Stimulated activated CD4-positive, alpha-beta T cell treated with anti-CD3 and anti-CD28 coated beads, Interleukin-15, amount 100 ng/mL, for 24 hours (primary cell): ENCODE measurements at regions not wholly inside any gene's neighbourhood (a gene's known extent, or its start where the extent isn't known, plus 50 kb on each side); places are given as distances from the start of the nearest gene placed in this dataset.

Experiments
- DNase-seq: peaks from one replicate; pipeline ENCODE4 v3.0.0-alpha.2; 2020

GRCh38 chr17:70230850-70231640 lies 61.7 kb downstream of the KCNJ2 start:
- DNase-seq, result no peak

DNA sequence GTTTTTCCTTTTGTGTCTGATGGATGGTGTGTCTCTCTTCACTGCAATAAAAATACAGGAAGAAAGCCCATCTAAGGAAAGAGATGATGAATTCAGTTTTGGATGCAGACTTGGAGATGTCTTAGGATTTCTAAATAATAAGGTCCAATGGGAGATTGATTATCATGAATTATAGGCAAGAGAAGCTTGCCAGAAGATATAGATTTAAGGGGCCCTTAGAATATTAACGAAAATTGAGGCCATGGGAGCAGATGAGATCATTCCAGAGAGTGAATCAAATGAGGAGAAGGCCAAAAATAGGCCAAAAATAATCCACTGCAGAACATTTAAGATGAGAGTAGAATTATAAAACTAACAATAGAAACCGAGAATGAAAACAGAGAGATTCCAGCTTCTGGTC lies 63.1 kb downstream of the KCNJ2 start:
- no peak for DNase-seq

DNA sequence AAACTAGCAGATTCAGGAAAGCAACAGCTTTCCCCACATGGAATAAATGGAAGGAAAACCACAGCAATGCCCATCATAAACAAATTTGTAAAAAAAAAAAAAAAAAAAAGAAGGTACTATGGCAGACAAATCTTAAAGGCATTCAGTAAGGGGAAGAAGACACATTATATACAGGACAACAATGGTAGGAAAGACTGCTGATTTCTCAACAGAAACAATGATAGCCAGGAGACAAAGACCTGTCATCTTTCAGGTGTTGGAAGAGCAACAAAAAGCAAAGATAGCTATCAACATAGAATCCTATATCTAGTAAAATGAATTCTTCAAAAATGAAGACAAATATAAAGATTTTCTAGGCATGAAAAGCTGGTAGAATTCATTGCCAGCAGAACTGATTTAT lies 65.9 kb downstream of the KCNJ2 start:
- no peak for DNase-seq

DNA sequence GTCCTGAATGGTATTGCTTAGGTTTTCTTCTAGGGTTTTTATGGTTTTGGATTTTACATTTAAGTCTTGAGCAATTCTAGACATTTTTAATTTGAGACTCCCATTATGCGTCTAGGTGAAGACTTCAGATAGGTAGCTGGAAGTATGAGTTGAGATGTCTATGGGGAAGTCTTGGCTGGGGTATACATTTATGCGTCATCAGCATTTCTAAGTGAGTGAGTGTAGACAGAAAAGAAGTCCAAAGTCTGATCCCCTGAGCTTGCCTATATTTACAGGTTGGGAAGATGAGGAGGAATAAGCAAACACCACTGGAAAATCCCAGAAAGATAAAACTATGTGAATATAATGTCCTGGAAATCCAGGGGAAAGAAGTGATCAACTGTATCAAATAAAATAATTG lies 68.9 kb downstream of the KCNJ2 start:
- no peak for DNase-seq

- DNase-seq, result no peak
Observed at GRCh38 chr17:70238646-70239045, 69.3 kb downstream of the KCNJ2 start.

GRCh38 chr17:70239391-70239826 lies 70.1 kb downstream of the KCNJ2 start:
- no peak for DNase-seq

DNA sequence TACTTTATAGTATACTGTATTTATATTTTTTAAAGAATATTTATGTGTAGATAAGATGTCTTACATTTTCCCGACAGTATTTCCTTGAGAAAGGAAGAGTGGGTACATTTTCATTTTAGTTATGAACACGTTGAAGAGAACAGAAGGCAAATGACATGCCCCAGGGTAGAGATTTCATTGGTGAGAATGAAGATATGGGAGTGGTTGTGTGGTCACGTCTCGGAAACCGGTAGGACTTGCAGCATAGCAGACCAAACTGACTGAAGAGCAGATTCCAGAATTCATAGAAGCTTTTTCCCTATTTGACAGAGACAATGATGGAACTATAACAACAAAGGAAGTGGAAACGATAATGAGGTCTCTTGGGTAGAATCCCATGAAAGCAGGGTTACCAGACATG lies 71.7 kb downstream of the KCNJ2 start:
- no peak for DNase-seq

- DNase-seq, result no peak
Observed at GRCh38 chr17:70242781-70243437, 73.6 kb downstream of the KCNJ2 start.

DNA sequence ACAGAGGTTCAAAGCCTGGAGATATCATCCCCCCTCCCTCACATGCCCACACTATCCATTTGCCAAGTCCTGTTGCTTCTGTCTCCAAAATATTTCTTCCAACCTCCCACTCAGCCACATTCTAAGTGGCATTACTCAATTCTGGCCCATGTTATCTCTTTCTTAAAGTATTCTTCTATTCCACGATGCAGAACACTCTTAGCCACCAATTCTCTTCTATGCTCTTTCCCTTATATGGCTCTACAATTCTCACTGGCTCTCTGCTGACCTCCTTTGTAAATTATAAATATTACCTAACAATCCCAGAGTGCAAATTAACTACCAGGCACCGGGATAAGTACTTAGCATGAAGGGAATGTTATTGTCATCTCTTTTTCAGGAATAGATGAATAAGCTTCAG lies 82.4 kb downstream of the KCNJ2 start:
- DNase-seq, result no peak

GRCh38 chr17:70254735-70255460 lies 85.6 kb downstream of the KCNJ2 start:
- DNase-seq, result no peak

DNA sequence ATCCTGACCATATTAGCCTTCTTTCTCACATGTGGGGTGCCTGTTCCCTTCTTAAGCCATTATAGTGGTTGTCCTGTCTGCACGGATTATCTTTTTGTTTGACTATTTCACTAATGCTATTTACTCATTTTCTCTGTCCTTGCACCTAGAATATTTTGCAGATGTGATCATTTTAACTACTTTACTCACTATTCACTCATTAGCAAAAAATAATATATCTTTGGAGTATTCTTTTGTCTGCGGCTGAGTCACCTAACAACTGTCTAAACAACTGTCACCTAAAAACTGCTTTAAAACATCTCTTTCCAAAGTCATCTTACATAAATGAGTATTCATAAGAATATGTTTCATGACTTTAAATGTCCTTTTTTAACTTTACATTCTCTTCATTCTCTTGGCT lies 87.4 kb downstream of the KCNJ2 start:
- no peak for DNase-seq

GRCh38 chr17:70258465-70258864 lies 89.1 kb downstream of the KCNJ2 start:
- DNase-seq, result no peak

- no peak for DNase-seq
Observed at GRCh38 chr17:70259400-70259799, 90.1 kb downstream of the KCNJ2 start.

DNA sequence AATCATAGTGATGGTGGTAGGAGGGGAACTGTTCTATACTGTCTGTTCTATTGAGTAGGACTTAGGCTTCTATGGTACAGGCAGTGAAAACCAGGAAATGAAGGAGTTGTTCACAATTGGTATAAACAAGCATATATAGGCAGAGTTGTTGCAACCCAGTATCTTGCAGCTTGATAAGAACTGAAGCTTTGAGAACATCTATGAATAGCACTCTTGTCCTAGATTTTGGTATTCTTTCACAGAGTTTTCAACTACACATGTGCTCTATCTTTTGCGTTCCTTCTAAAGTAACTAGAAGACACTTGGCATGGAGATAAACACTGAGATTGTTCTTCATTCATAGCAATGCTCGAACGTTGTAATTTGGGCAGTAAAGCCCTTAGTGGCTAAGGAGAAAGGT lies 91.8 kb downstream of the KCNJ2 start:
- no peak for DNase-seq

GRCh38 chr17:70265471-70265870 lies 96.1 kb downstream of the KCNJ2 start:
- no peak for DNase-seq

DNA sequence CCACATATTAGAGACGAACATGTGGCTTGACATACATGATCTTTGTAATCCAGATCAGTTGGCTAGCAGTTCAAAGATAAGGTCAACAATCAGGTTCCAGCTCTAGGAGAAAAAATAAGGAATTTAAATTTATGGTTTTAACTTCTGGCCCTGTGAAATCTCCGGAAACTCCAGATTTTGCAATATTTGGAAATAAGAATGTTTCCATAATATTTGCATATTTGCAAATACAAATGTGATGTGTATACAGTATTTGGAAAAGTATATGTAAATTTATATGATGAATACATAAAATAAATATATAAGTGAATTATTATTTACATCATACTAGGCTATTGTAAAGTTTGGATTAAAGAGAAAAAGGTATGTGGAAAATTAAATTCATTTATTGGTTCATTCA lies 97.1 kb downstream of the KCNJ2 start:
- no peak for DNase-seq

GRCh38 chr17:70268383-70268782 lies 99.1 kb downstream of the KCNJ2 start:
- no peak for DNase-seq

DNA sequence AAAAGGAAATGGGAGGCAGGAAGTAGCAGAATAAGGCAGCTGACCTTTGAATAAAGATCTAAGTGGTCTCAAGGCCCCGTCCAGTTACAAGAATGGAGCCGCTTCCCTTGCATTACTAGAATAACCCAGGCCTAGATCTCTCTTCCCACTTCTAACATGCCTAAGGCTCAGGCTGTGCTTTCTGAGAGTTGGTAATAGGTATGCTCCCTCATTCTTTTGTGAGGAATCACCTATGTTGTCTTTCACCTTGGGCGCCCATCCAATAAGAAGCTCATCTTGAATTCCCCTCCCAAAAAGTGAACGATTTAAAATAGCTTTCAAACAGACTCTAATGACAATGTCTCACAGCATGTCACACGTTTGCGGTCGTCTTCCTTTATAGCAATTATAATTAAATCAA lies 101.2 kb downstream of the KCNJ2 start:
- DNase-seq, result no peak

- DNase-seq, result no peak
Observed at GRCh38 chr17:70271200-70271599, 101.9 kb downstream of the KCNJ2 start.

GRCh38 chr17:70271672-70272071 lies 102.3 kb downstream of the KCNJ2 start:
- DNase-seq, result no peak

- no peak for DNase-seq
Observed at GRCh38 chr17:70274255-70274654, 104.9 kb downstream of the KCNJ2 start.

GRCh38 chr17:70276906-70277305 lies 107.6 kb downstream of the KCNJ2 start:
- no peak for DNase-seq

DNA sequence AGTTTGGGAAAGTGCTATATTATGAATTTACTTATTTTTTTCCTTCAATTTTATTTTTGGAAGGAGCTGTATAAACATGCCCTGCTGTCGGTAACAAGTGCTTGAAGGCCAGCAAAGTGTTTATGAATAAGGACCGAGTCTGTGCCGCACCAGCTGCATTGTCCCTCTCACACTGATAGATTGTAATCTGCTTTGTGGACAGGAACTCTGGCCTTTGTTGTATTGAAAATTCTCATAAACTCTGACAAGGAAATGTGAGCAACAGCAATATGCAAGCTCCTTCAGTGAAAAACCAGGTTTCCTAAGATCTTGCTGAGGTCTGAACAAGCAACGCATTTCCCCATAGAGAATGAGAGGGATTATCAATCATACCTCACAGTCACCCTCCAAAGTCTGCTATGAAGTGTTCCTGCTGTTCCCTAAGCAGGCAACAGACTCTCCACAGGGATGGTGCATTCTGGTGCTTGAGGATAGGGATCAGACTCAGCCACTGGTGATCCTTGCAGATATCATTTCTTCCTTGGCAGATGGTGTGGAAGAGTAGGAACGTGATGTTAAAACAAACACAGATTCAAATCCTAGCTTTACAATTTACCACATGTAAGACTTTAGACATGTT lies 109.6 kb downstream of the KCNJ2 start:
- DNase-seq, result no peak

GRCh38 chr17:70286391-70286790 lies 117.1 kb downstream of the KCNJ2 start:
- DNase-seq, result no peak
